ENCODE measurements at regions not wholly inside any gene's neighbourhood (a gene's known extent, or its start where the extent isn't known, plus 50 kb on each side); places are given as distances from the start of the nearest gene placed in this dataset.
"Not testable (repeated sequence)": the region's sequence is repeated elsewhere in the genome, so short reads cannot be mapped to it uniquely, and the experiment has no call there.

DNA sequence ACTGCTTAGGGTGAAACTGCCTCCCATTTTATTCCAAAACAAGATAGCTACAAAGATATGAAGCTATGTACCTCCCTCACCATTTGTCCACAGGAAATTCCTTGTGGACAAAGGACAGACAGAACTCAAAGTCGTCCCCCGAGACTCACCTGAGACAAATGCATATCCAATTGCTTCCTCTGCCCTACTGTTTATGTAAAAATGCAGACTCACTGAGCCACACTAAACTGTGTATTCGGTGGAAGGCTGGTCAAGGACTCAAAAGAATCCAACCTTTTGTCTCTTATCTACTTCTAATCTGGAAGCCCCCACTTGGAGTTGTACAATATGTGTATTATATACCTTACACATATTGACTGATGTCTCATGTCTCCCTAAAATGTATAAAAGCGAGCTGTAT lies 288.0 kb upstream of the ERCC4 start:
- no peak for TF ChIP-seq CTCF (IDR thresholded peaks at IDR 0.05)
- ATAC-seq (ENCODE audit: low FRiP score) (no peak), DNase-seq (ENCODE audit: low spot score) (no peak)

- ATAC-seq (ENCODE audit: low FRiP score); DNase-seq (ENCODE audit: low spot score): not testable (repeated sequence)
These were observed 287.4 kb upstream of the ERCC4 start for GRCh38 chr16:13632504-13632903.

DNA sequence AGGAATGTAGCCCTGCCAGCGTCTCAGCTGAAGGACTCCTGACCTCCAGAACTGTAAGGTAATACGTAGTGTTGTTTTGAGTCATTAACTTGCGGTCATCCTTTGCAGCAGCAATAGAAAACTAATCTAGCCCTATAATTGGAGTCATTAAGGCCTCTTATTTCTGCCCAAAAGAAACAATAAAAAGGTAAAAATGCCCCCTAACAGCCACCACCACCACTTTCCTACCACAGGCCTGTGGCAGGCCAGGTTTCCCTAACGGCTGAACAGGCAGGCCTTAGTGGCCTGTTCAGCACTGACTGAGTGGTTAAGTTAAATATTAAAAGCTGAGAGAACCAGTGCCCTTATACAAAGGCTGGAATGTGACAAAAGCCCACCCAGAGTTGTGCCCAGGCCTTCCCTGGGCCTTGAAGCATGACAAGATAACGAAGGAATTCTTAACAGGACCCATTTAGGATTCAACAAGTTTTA lies 286.5 kb upstream of the ERCC4 start:
- TF ChIP-seq CTCF (IDR thresholded peaks at IDR 0.05): no peak
- DNase-seq (ENCODE audit: low spot score): no peak
- no peak for ATAC-seq (ENCODE audit: low FRiP score)

- ATAC-seq (ENCODE audit: low FRiP score) (no peak), DNase-seq (ENCODE audit: low spot score) (no peak)
- no peak for TF ChIP-seq CTCF (IDR thresholded peaks at IDR 0.05)
These were observed 285.7 kb upstream of the ERCC4 start for GRCh38 chr16:13634253-13634652.

- ATAC-seq (ENCODE audit: low FRiP score) (no peak), DNase-seq (ENCODE audit: low spot score) (no peak)
- TF ChIP-seq CTCF (IDR thresholded peaks at IDR 0.05): no peak
These were observed 285.0 kb upstream of the ERCC4 start for GRCh38 chr16:13634959-13635358.

- DNase-seq (ENCODE audit: low spot score) (no peak), ATAC-seq (ENCODE audit: low FRiP score) (no peak)
- no peak for TF ChIP-seq CTCF (IDR thresholded peaks at IDR 0.05)
These were observed 281.7 kb upstream of the ERCC4 start for GRCh38 chr16:13638218-13638617.

DNA sequence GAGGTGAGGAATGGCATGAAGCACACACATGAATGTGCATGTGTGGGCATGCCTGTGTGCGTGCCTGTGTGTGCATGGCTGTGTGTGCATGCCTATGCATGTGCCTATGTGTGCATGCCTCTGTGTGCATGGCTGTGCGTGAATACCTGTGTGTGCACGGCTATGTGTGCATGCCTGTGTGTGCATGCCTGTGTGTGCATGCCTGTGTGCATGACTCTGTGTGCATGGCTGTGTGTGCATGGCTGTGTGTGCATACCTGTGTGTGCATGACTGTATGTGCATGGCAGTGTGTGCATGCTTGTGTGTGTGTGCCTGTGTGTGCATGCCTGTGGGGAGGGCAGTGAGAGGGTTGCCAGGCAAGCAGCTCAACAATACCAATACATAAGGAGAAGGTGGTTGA lies 276.5 kb upstream of the ERCC4 start:
- DNase-seq (ENCODE audit: low spot score): no peak
- no peak for ATAC-seq (ENCODE audit: low FRiP score)
- TF ChIP-seq CTCF (IDR thresholded peaks at IDR 0.05): no peak
